OCI-LY7 (cell line): ENCODE measurements at regions not wholly inside any gene's neighbourhood (a gene's known extent, or its start where the extent isn't known, plus 50 kb on each side); places are given as distances from the start of the nearest gene placed in this dataset.

ENCODE experiments used
- EZH2phosphoT487 ChIP-seq: fragments of 200-600 bp; sonication (generic); IDR thresholded peaks from 2 replicates; pipeline ENCODE4 v1.6.1; 2018; ENCODE audit warnings: low read depth, borderline replicate concordance, mild to moderate bottlenecking, mixed run types, antibody characterized with exemption, low read length, moderate library complexity, mixed read lengths
- TF ChIP-seq, protein P1 (sequence below): fragments of 200-600 bp; sonication (generic); conservative IDR thresholded peaks from 2 replicates; pipeline ENCODE4 v1.5.1; 2014; ENCODE audit warnings: mild to moderate bottlenecking, antibody characterized with exemption, low read length, moderate library complexity, mixed read lengths

DNA sequence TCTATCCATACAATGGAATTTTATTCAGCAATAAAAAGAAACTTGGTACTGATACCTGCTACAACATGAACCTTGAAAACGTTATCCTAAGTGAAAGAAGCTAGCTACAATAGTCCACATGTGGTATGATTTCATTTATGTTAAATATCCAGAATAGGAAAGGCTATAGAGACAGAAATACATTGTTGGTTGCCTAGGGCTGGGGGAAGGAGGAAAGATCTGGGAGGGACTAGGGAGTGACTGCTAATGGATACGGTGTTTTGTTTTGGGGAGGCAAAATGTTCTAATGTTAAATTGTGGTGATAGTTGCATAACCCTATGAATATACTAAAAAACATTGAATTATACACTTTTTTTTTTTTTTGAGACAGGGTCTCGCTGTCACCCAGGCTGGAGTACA lies 141.1 kb upstream of the ARX start:
- TF ChIP-seq, protein P1, sequence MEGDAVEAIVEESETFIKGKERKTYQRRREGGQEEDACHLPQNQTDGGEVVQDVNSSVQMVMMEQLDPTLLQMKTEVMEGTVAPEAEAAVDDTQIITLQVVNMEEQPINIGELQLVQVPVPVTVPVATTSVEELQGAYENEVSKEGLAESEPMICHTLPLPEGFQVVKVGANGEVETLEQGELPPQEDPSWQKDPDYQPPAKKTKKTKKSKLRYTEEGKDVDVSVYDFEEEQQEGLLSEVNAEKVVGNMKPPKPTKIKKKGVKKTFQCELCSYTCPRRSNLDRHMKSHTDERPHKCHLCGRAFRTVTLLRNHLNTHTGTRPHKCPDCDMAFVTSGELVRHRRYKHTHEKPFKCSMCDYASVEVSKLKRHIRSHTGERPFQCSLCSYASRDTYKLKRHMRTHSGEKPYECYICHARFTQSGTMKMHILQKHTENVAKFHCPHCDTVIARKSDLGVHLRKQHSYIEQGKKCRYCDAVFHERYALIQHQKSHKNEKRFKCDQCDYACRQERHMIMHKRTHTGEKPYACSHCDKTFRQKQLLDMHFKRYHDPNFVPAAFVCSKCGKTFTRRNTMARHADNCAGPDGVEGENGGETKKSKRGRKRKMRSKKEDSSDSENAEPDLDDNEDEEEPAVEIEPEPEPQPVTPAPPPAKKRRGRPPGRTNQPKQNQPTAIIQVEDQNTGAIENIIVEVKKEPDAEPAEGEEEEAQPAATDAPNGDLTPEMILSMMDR: no peak
- TF ChIP-seq EZH2phosphoT487: no peak
